HepG2 (cell line): ENCODE measurements at regions not wholly inside any gene's neighbourhood (a gene's known extent, or its start where the extent isn't known, plus 50 kb on each side); places are given as distances from the start of the nearest gene placed in this dataset.

Experiments used
- BHLHE40 ChIP-seq: IDR thresholded peaks from 2 replicates; pipeline ENCODE4 v1.6.1; 2011; ENCODE audit warnings: low read length, improper control_type of control experiment
- CHD4 ChIP-seq: fragments of 200-600 bp; sonication (generic); IDR thresholded peaks from 2 replicates; pipeline ENCODE4 v1.7.0; 2017; ENCODE audit warnings: mild to moderate bottlenecking, low read length, borderline replicate concordance
- CSRNP2 ChIP-seq: sonication (generic); formaldehyde crosslinking; conservative IDR thresholded peaks from 2 replicates; pipeline ENCODE4 v1.8.0; 2022; ENCODE audit warnings: low read depth, missing genetic modification reagents
- HHEX ChIP-seq: IDR thresholded peaks from 2 replicates; pipeline ENCODE4 v1.6.1; 2016; ENCODE audit warnings: control low read depth
- HMGXB3 ChIP-seq: sonication (generic); formaldehyde crosslinking; IDR thresholded peaks from 2 replicates; pipeline ENCODE4 v1.4.0; 2020; ENCODE audit warnings: missing genetic modification reagents, borderline replicate concordance
- KLF6 ChIP-seq: IDR thresholded peaks from 2 replicates; pipeline ENCODE4 v1.8.0; 2016; ENCODE audit warnings: missing biosample characterization, missing genetic modification reagents
- MAX ChIP-seq: IDR thresholded peaks from 2 replicates; pipeline ENCODE4 v1.6.1; 2012; ENCODE audit warnings: inconsistent platforms
- NFYB ChIP-seq: sonication (generic); formaldehyde crosslinking; IDR thresholded peaks from 2 replicates; pipeline ENCODE4 v1.4.0; 2020; ENCODE audit warnings: missing genetic modification reagents
- SAP130 ChIP-seq: IDR thresholded peaks from 2 replicates; pipeline ENCODE4 v1.6.1; 2016; ENCODE audit warnings: low read depth
- SCMH1 ChIP-seq: sonication (generic); formaldehyde crosslinking; IDR thresholded peaks from 2 replicates; pipeline ENCODE4 v1.9.0; 2021; ENCODE audit warnings: missing genetic modification reagents, mild to moderate bottlenecking, borderline replicate concordance
- SRF ChIP-seq: IDR thresholded peaks from 2 replicates; pipeline ENCODE4 v1.6.1; 2011; ENCODE audit warnings: mild to moderate bottlenecking, low read depth, low read length, moderate library complexity
- ZBTB38 ChIP-seq: sonication (generic); formaldehyde crosslinking; IDR thresholded peaks from 2 replicates; pipeline ENCODE4 v1.5.1; 2020; ENCODE audit warnings: mild to moderate bottlenecking, missing genetic modification reagents
- ZNF30 ChIP-seq: sonication (generic); formaldehyde crosslinking; IDR thresholded peaks from 2 replicates; pipeline ENCODE4 v1.5.0; 2020; ENCODE audit warnings: mild to moderate bottlenecking, missing genetic modification reagents
- ZNF460 ChIP-seq: sonication (generic); formaldehyde crosslinking; IDR thresholded peaks from 2 replicates; pipeline ENCODE4 v1.5.1; 2020; ENCODE audit warnings: missing genetic modification reagents, mild to moderate bottlenecking, borderline replicate concordance
- ZNF503 ChIP-seq: sonication (generic); formaldehyde crosslinking; IDR thresholded peaks from 2 replicates; pipeline ENCODE4 v1.4.0; 2020; ENCODE audit warnings: missing genetic modification reagents
- ZNF687 ChIP-seq: sonication (generic); formaldehyde crosslinking; IDR thresholded peaks from 2 replicates; pipeline ENCODE4 v1.5.1; 2020; ENCODE audit warnings: mild to moderate bottlenecking, missing genetic modification reagents, moderate library complexity
- ZNF761 ChIP-seq: sonication (generic); formaldehyde crosslinking; conservative IDR thresholded peaks from 2 replicates; pipeline ENCODE4 v1.4.0; 2020; ENCODE audit warnings: mild to moderate bottlenecking, missing genetic modification reagents
- ZNF839 ChIP-seq: sonication (generic); formaldehyde crosslinking; IDR thresholded peaks from 2 replicates; pipeline ENCODE4 v1.4.0; 2020; ENCODE audit warnings: missing genetic modification reagents, mild to moderate bottlenecking, borderline replicate concordance

- TF ChIP-seq ZNF503 (peak; percentile 75), NFYB (CRISPR knock-in tag) (peak; percentile 48; the same call in 1 of the 2 replicates), SAP130 (CRISPR knock-in tag) (peak; percentile 93), HHEX (CRISPR knock-in tag) (peak; percentile 60), BHLHE40 (no peak), HMGXB3 (CRISPR knock-in tag) (peak; percentile 97), ZBTB38 (CRISPR knock-in tag) (peak; percentile 92), ZNF30 (CRISPR knock-in tag) (peak; percentile 95), CSRNP2 (CRISPR knock-in tag) (peak; percentile 91), ZNF460 (CRISPR knock-in tag) (no peak; the same call in 1 of the 2 replicates), ZNF839 (no peak; the same call in 1 of the 2 replicates), ZNF761 (CRISPR knock-in tag) (0 out of 2 replicates have a peak, but pooled peaks have one; percentile 58), CHD4 (no peak), SRF (no peak), ZNF687 (CRISPR knock-in tag) (peak; percentile 79), MAX (no peak), KLF6 (CRISPR knock-in tag) (peak; percentile 100), SCMH1 (CRISPR knock-in tag) (no peak)
These were observed 105.0 kb upstream of the PRB2 start (continued) for GRCh38 chr12:11500188-11500860.
